CD8-positive, alpha-beta memory T cell (primary cell): ENCODE measurements at regions not wholly inside any gene's neighbourhood (a gene's known extent, or its start where the extent isn't known, plus 50 kb on each side); places are given as distances from the start of the nearest gene placed in this dataset.

Source experiments
- CTCF ChIA-PET: fragments of 350-600 bp; sonication (Branson Sonifier 250); formaldehyde crosslinking; loops from one replicate; lab custom pipeline; 2021; ENCODE audit warnings: antibody characterized with exemption; lab: Charles Lee
- POLR2A ChIA-PET: fragments of 350-600 bp; sonication (Branson Sonifier 250); formaldehyde crosslinking; loops from one replicate; lab custom pipeline; 2021; ENCODE audit warnings: antibody characterized with exemption; lab: Charles Lee
- DNase-seq, 5 donors: peaks; one replicate each; pipeline versions ENCODE4 v3.0.0 to v3.0.0-alpha.2; 2020 to 2022; ENCODE audit warnings: mixed read lengths in 1 of 5
- H3K27ac ChIP-seq: one replicate; pipeline ENCODE4 v1.7.0; 2013; ENCODE audit warnings: low read depth, mild to moderate bottlenecking, low read length, moderate library complexity
- H3K27me3 ChIP-seq: 2 replicates; pipeline ENCODE4 v1.7.0; 2013; ENCODE audit warnings: low read length, mild to moderate bottlenecking; ENCODE audit not compliant: insufficient read depth, poor library complexity, severe bottlenecking
- H3K36me3 ChIP-seq: 2 replicates; pipeline ENCODE4 v1.7.0; 2013; ENCODE audit warnings: mild to moderate bottlenecking, low read length, moderate library complexity; ENCODE audit not compliant: insufficient read depth
- H3K4me1 ChIP-seq: 2 replicates; pipeline ENCODE4 v1.7.0; 2013; ENCODE audit warnings: mild to moderate bottlenecking, low read length, moderate library complexity; ENCODE audit not compliant: insufficient read depth
- H3K4me3 ChIP-seq: 2 replicates; pipeline ENCODE4 v1.7.0; 2013; ENCODE audit warnings: mild to moderate bottlenecking, low read length
- H3K9me3 ChIP-seq: 2 replicates; pipeline ENCODE4 v1.7.0; 2013; ENCODE audit warnings: mild to moderate bottlenecking, low read length
- H3K27ac Mint-ChIP-seq, 8 donors: one replicate each; pipeline ENCODE4 v1.8.0; 2020 to 2021; ENCODE audit warnings: mixed read lengths in 8 of 8, mild to moderate bottlenecking in 6 of 8, inconsistent platforms in 3 of 8, moderate library complexity in 3 of 8
- H3K27me3 Mint-ChIP-seq, 2 donors: one replicate each; pipeline ENCODE4 v1.8.0; 2020 to 2021; ENCODE audit warnings: mixed read lengths in 2 of 2, mild to moderate bottlenecking in 1 of 2, moderate library complexity in 1 of 2
- H3K36me3 Mint-ChIP-seq, 3 donors: one replicate each; pipeline ENCODE4 v1.8.0; 2020 to 2021; ENCODE audit warnings: mixed read lengths in 3 of 3, inconsistent platforms in 1 of 3, mild to moderate bottlenecking in 1 of 3
- H3K4me1 Mint-ChIP-seq, 3 donors: one replicate each; pipeline ENCODE4 v1.8.0; 2020 to 2021; ENCODE audit warnings: mixed read lengths in 3 of 3, inconsistent platforms in 1 of 3, mild to moderate bottlenecking in 1 of 3
- H3K4me3 Mint-ChIP-seq, 7 donors: one replicate each; pipeline ENCODE4 v1.8.0; 2020 to 2021; ENCODE audit warnings: mixed read lengths in 7 of 7, mild to moderate bottlenecking in 6 of 7, moderate library complexity in 4 of 7, inconsistent platforms in 2 of 7
- H3K9me3 Mint-ChIP-seq, 5 donors: one replicate each; pipeline ENCODE4 v1.8.0; 2020 to 2022; ENCODE audit warnings: mixed read lengths in 5 of 5, mild to moderate bottlenecking in 3 of 5, moderate library complexity in 2 of 5, inconsistent platforms in 1 of 5

DNA sequence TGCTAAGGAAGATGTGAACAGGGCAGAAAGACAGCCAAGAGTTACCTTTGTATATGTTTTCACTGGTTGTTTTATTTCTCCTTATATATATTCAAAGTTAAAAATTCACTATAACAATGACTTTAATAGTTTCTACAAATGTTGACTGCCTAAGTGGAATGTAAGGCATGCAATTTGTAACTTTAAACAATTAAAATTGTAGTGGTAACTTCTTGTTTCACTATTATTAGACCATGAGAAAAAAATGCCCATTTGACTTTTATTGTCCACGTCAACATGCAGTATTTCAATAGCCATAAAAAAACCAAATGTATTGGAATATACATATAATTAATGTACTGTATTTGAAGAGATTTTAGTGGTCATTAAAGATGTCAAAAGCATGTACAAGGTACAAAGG, 340.7 kb upstream of the CBLB start:
- Mint-ChIP-seq H3K4me3 (no peak overlapping the region), H3K27ac (peak overlapping the region in 1 of 8 donors; percentile 34), H3K9me3 (peaks cover 0 to 2% (median 0%) of the 10 kb centered on the region in 5 donors), H3K36me3 (peaks cover 0 to 11% (median 0%) of the 10 kb centered on the region in 3 donors), H3K27me3 (no peaks in the 10 kb centered on the region), H3K4me1 (peaks cover 40 to 55% (median 53%) of the 10 kb centered on the region in 3 donors)
- DNase-seq, result no peak
- CTCF ChIA-PET, result interaction anchor here (1.7 kb wide), 1 partner anchor 373 kb away, joined by 4 read pairs; no protein-coding TSS in a partner anchor
- Histone ChIP-seq H3K36me3 (no peaks in the 10 kb centered on the region), H3K27me3 (no peaks in the 10 kb centered on the region), H3K9me3 (no peaks in the 10 kb centered on the region), H3K27ac (no peak overlapping the region), H3K4me1 (peaks cover 16% of the 10 kb centered on the region), H3K4me3 (no peak overlapping the region)
- POLR2A ChIA-PET, result no interaction called here

DNA sequence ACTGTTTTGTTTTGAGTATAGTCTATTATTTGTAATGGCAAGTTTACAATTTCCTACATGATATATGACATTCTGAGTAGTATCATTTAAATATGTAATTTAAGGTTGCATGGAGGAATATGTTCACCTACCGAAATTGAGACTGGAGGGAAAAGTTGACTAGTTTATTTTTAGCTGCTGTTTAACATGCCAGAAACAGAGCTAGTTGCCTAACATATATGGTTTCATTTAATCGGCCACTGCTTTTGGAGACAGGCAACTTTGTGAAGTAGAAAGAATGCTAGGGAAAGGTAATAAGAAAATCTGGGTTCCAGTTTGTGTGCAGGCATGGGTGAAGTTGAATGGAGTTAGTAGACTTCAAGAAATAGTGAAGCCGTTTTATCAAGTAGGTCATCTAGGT, 342.1 kb upstream of the CBLB start:
- H3K4me3 Mint-ChIP-seq, result peak overlapping the region; percentile 37 to 68 (median 60)
- H3K27ac ChIP-seq, result no peak overlapping the region

GRCh38 chr3:106212665-106213222, 343.9 kb upstream of the CBLB start:
- Mint-ChIP-seq H3K27me3 (no peaks in the 10 kb centered on the region), H3K27ac (peak overlapping the region in 2 of 8 donors; percentile 33 to 88), H3K36me3 (peaks cover 0 to 5% (median 0%) of the 10 kb centered on the region in 3 donors), H3K4me3 (no peak overlapping the region), H3K4me1 (peaks cover 20 to 36% (median 34%) of the 10 kb centered on the region in 3 donors), H3K9me3 (peaks cover 0 to 9% (median 0%) of the 10 kb centered on the region in 5 donors)
- ChIA-PET POLR2A (no interaction called here), CTCF (no interaction called here)
- H3K36me3 ChIP-seq, result no peaks in the 10 kb centered on the region
- no peaks in the 10 kb centered on the region for H3K27me3 ChIP-seq
- no peak for DNase-seq
- no peaks in the 10 kb centered on the region for H3K4me1 ChIP-seq
- no peak overlapping the region for H3K27ac ChIP-seq
- H3K4me3 ChIP-seq, result no peak overlapping the region
- no peaks in the 10 kb centered on the region for H3K9me3 ChIP-seq

More for the DNA sequence above, 342.1 kb upstream of the CBLB start:
- Histone ChIP-seq H3K4me3 (no peak overlapping the region), H3K36me3 (no peaks in the 10 kb centered on the region), H3K9me3 (no peaks in the 10 kb centered on the region), H3K27me3 (no peaks in the 10 kb centered on the region), H3K4me1 (peaks cover 11% of the 10 kb centered on the region)
- POLR2A ChIA-PET, result no interaction called here
- no peak for DNase-seq
- Mint-ChIP-seq H3K4me1 (peaks cover 36 to 53% (median 50%) of the 10 kb centered on the region in 3 donors), H3K27me3 (no peaks in the 10 kb centered on the region), H3K27ac (peak overlapping the region; percentile 7 to 72 (median 62)), H3K36me3 (peaks cover 0 to 5% (median 0%) of the 10 kb centered on the region in 3 donors), H3K9me3 (peaks cover 0 to 9% (median 0%) of the 10 kb centered on the region in 5 donors)
- CTCF ChIA-PET, result no interaction called here

DNA sequence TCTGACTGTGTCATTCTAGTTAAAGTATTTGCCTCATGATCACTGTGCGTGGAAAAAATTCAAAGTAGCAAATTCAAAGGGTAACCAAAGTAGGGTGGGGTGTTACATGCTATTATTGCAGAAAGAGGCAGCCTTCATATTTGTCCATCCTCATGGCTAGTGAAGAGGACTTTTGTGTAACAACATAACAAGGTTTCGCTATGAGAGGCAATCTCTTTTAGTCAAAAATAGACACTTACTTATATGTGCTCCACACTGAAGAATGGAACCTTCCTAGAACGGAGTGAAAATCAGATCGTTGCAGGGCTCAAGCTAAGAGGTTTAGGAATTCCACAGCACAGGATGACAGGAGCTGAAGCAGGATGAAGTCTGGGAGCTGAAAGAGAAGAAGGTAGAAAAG, 345.1 kb upstream of the CBLB start:
- POLR2A ChIA-PET, result no interaction called here
- Histone ChIP-seq H3K9me3 (no peaks in the 10 kb centered on the region), H3K4me1 (no peaks in the 10 kb centered on the region), H3K36me3 (no peaks in the 10 kb centered on the region), H3K4me3 (no peak overlapping the region), H3K27me3 (no peaks in the 10 kb centered on the region), H3K27ac (no peak overlapping the region)
- peaks cover 0 to 9% (median 2%) of the 10 kb centered on the region in 5 donors for H3K9me3 Mint-ChIP-seq
- H3K36me3 Mint-ChIP-seq, result peaks cover 0 to 13% (median 0%) of the 10 kb centered on the region in 3 donors
- peaks cover 14 to 27% (median 25%) of the 10 kb centered on the region in 3 donors for H3K4me1 Mint-ChIP-seq
- peak overlapping the region; percentile 58 to 73 (median 66) for H3K4me3 Mint-ChIP-seq
- H3K27ac Mint-ChIP-seq, result peak overlapping the region; percentile 26 to 93 (median 66)
- no peaks in the 10 kb centered on the region for H3K27me3 Mint-ChIP-seq
- no peak for DNase-seq
- CTCF ChIA-PET, result no interaction called here

GRCh38 chr3:106214641-106215040, 345.8 kb upstream of the CBLB start:
- Mint-ChIP-seq H3K36me3 (peaks cover 0 to 16% (median 0%) of the 10 kb centered on the region in 3 donors), H3K27me3 (no peaks in the 10 kb centered on the region), H3K4me1 (peaks cover 14 to 25% (median 23%) of the 10 kb centered on the region in 3 donors), H3K4me3 (peak overlapping the region in 6 of 7 donors; percentile 2 to 69 (median 45)), H3K9me3 (peaks cover 0 to 9% (median 5%) of the 10 kb centered on the region in 5 donors), H3K27ac (peak overlapping the region in 7 of 8 donors; percentile 10 to 70 (median 58))
- ChIA-PET POLR2A (no interaction called here), CTCF (no interaction called here)
- H3K4me1 ChIP-seq, result no peaks in the 10 kb centered on the region
- H3K27ac ChIP-seq, result no peak overlapping the region
- no peaks in the 10 kb centered on the region for H3K9me3 ChIP-seq
- H3K27me3 ChIP-seq, result no peaks in the 10 kb centered on the region
- no peaks in the 10 kb centered on the region for H3K36me3 ChIP-seq
- H3K4me3 ChIP-seq, result no peak overlapping the region
- DNase-seq, result no peak

GRCh38 chr3:106215047-106215446, 346.2 kb upstream of the CBLB start:
- no peaks in the 10 kb centered on the region for H3K4me1 ChIP-seq
- no peaks in the 10 kb centered on the region for H3K36me3 ChIP-seq
- Mint-ChIP-seq H3K4me1 (peaks cover 14 to 25% (median 23%) of the 10 kb centered on the region in 3 donors), H3K4me3 (peak overlapping the region in 6 of 7 donors; percentile 2 to 69 (median 45)), H3K9me3 (peaks cover 0 to 9% (median 7%) of the 10 kb centered on the region in 5 donors), H3K36me3 (peaks cover 0 to 20% (median 3%) of the 10 kb centered on the region in 3 donors), H3K27me3 (no peaks in the 10 kb centered on the region), H3K27ac (peak overlapping the region in 7 of 8 donors; percentile 10 to 70 (median 58))
- H3K9me3 ChIP-seq, result no peaks in the 10 kb centered on the region
- no peaks in the 10 kb centered on the region for H3K27me3 ChIP-seq
- H3K4me3 ChIP-seq, result no peak overlapping the region
- POLR2A ChIA-PET, result no interaction called here
- H3K27ac ChIP-seq, result no peak overlapping the region
- CTCF ChIA-PET, result no interaction called here
- no peak for DNase-seq

DNA sequence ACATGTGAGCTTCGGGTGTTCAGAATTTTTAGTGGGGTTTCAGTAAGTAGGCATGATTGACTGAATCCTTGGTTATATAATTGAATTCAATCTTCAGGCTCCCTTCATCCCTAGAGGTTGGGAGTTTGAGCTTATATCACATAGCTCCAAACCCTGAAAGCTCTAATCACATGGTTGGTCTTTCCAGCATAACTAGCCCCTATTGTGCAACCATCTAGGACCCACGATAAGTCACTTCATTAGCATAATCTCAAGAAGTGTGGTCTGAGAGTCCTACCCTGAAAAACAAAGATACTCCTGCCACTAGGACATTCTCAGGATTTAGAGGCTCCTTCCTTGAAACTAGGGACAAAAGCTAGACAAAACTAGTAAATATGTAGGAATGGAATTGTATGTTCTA, 348.9 kb upstream of the CBLB start:
- Mint-ChIP-seq H3K27me3 (no peaks in the 10 kb centered on the region), H3K4me1 (peaks cover 0 to 12% (median 11%) of the 10 kb centered on the region in 3 donors), H3K36me3 (peaks cover 0 to 46% (median 3%) of the 10 kb centered on the region in 3 donors), H3K4me3 (no peak overlapping the region), H3K9me3 (peaks cover 17 to 34% (median 22%) of the 10 kb centered on the region in 5 donors), H3K27ac (no peak overlapping the region)
- no peaks in the 10 kb centered on the region for H3K36me3 ChIP-seq
- H3K4me1 ChIP-seq, result no peaks in the 10 kb centered on the region
- no peaks in the 10 kb centered on the region for H3K27me3 ChIP-seq
- ChIA-PET POLR2A (no interaction called here), CTCF (no interaction called here)
- H3K27ac ChIP-seq, result no peak overlapping the region
- DNase-seq, result no peak
- no peaks in the 10 kb centered on the region for H3K9me3 ChIP-seq
- no peak overlapping the region for H3K4me3 ChIP-seq

DNA sequence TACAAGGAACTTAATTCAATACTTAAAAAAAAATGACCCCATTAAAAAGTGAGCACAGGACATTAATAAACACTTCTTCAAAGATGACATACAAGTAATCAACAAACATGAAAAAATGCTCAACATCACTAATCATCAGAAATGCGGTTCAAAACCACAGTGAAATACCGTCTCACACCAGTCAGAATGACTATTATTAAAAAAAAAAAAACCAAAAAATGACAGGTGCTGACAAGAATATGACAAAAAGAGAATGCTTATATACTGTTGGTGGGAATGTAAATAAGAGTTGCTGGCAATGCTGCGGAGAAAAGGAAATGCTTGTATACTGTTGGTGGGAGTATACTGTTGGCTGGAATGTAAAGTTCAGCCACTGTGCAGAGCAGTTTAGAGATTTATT, 358.3 kb upstream of the CBLB start:
- POLR2A ChIA-PET, result no interaction called here
- no peak overlapping the region for H3K4me3 Mint-ChIP-seq
- peaks cover 0 to 18% (median 5%) of the 10 kb centered on the region in 5 donors for H3K9me3 Mint-ChIP-seq
- H3K27ac Mint-ChIP-seq, result peak overlapping the region in 1 of 8 donors; percentile 31
- no peaks in the 10 kb centered on the region for H3K27me3 ChIP-seq
- peaks cover 13% of the 10 kb centered on the region for H3K4me1 ChIP-seq
- DNase-seq, result no peak
- no peak overlapping the region for H3K4me3 ChIP-seq
- peaks cover 0 to 2% of the 10 kb centered on the region in 2 donors for H3K27me3 Mint-ChIP-seq
- H3K9me3 ChIP-seq, result no peaks in the 10 kb centered on the region
- H3K27ac ChIP-seq, result no peak overlapping the region
- H3K4me1 Mint-ChIP-seq, result peaks cover 20 to 34% (median 31%) of the 10 kb centered on the region in 3 donors
- peaks cover 0 to 55% (median 4%) of the 10 kb centered on the region in 3 donors for H3K36me3 Mint-ChIP-seq
- CTCF ChIA-PET, result no interaction called here
- H3K36me3 ChIP-seq, result no peaks in the 10 kb centered on the region
